ENCODE measurements at regions not wholly inside any gene's neighbourhood (a gene's known extent, or its start where the extent isn't known, plus 50 kb on each side); places are given as distances from the start of the nearest gene placed in this dataset.

DNA sequence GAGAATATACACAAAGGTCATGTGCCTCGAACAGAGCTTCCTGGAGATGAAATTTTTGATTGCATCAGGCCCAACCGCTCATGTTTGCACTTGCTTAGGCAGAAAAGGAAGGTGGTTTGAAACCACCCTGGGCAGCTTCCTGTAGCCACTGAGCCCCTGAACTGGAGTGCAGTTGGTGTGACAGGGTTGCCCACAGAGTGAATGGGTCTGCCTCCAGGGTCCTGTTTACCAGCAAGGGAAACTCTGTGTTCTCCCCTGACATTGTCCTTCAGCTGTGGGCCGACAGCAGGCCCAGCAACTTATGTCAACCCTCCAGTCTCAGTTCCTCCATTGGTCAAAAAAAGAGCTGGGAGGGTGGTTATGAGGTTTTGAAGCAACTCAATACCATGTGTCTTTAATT is 289.6 kb downstream of the KIF4B start:
- DNase-seq, result no peak

GRCh38 chr5:155307229-155307628 is 293.7 kb downstream of the KIF4B start:
- no peak for DNase-seq

GRCh38 chr5:155308289-155308688 is 294.7 kb downstream of the KIF4B start:
- DNase-seq, result no peak

GRCh38 chr5:155309021-155309746 is 295.6 kb downstream of the KIF4B start:
- DNase-seq, result no peak

- DNase-seq, result no peak
Measured at GRCh38 chr5:155311721-155312120, 298.2 kb downstream of the KIF4B start.

DNA sequence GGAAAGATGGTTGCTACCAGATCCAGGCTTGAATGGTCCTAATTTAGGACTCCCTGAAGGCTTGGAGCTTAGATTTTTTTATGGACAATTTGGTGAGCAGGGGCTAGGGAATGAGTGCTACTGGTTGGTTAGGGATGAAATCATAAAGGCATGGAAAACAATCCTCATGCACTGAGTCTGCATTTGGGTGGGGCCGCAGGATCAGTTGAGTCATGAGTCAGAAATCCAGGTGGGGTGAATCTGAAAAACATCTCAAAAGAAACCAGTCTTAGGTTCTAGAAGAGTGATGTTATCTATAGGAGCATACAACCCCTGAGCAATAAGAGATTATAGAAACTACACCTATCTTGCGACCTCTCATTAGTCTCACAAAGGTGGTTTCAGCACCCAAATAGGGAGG is 300.0 kb downstream of the KIF4B start:
- no peak for DNase-seq

DNA sequence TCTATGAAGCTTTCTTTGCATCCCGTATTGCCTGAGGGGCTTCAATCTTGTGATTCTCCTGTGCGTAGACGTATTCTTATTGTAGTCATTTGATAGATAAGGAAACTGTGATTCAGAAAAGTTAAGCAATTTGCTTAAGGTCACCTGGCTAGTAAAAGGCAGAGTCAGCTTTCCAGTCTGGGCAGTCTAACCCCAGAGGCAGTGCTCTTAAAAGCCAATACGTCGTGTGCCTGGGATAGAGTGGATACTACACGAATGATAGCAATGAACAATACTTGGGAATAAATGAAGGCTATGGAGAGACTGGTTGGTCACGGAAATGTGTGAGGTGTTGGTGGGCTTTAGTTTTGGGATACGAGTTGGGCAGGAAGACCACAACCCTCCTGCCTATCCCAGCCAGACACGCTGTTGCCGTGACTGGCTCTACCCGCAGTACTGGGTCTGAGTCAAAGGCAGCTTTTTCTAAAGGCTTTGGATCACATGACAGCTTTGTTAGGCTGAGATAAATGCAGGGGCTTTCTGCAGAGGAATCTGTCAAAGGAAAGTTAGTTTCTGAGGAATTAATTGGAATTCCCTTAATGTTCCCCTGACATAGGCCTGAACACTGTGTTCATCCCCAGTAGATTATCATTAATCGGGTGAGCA is 302.6 kb downstream of the KIF4B start:
- no peak for DNase-seq

- no peak for DNase-seq
Measured at GRCh38 chr5:155332618-155333017, 319.1 kb downstream of the KIF4B start.

- DNase-seq, result no peak
Measured at GRCh38 chr5:155342956-155343355, 329.4 kb downstream of the KIF4B start.

DNA sequence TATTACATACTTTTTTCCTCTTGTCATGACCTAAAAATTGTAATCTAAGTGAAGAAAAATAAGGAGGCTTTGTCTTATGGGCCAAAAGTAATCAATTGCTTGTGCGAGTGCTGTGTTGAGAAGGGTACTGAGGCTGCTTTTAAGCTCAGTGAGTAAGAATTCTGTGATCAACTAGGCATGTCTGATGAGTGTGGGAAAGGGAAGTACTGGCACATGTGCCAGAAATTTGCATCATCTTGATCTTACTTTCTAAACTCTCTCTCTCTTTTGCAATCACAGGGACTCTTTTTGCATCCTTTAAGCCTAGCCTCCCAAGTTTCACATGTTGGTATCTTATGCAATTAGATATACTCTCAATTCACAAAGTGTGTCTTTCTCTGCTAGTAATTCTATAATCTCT is 329.9 kb downstream of the KIF4B start:
- DNase-seq, result no peak

- DNase-seq, result no peak
Measured at GRCh38 chr5:155353231-155353630, 339.7 kb downstream of the KIF4B start.

DNA sequence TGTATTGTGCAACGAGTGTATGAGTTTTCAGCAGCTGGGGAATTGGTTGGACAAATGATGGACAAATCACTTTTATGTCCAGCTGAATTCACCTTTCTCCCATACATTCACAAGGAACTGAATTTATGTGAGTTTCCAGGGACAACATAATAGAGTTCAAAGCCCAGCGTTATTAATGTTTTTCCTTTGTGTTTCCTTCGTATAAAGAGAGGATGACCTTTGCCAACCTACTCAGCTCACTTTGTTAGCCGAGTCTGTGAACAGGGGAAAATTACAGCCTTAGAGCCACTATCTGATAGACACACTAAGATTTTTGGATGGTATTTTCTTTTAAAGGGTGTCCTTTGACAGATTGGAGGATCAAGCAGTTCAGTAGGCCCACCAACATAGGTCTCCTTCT is 352.5 kb downstream of the KIF4B start:
- DNase-seq, result no peak

GRCh38 chr5:155367841-155368240 is 354.3 kb downstream of the KIF4B start:
- DNase-seq, result no peak

GRCh38 chr5:155368490-155368889 is 354.9 kb downstream of the KIF4B start:
- no peak for DNase-seq

DNA sequence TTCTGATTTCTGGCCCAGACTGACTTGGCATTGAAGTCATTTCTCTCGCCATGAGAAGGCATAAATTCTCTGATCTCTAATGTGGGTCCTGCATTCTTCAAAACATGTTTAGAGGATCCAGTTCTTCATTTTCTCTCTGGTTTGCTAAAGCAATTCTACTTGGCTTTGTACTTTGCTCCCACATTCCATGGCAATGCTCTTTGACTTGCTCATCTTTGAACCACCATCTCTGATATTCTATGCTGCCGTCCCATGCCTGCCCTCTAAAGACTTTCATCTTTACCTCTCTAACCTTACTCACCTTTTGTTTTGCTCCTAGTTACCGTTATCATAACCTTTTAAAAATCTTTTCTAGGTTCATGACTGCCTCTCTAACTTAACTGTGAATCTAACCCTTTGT is 366.9 kb downstream of the KIF4B start:
- DNase-seq, result no peak

DNA sequence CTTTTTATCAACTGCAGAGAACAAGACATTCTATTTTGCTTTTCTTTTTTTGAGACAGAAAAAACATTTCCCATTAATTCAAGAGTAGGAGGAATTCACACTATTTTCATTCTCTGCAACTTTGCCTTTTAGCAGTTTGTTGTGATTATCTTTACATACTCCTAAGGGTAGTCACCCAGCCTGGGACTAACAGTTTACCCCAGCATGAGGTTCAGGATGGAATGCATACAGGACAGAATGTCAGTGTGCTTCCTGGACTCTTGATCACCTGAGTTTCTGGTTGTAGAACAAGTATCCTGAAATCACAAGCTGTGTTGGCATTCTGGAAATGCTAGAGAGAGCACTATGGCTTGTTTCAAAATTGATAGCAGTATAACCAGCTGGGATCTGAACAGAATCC is 368.1 kb downstream of the KIF4B start:
- no peak for DNase-seq

GRCh38 chr5:155389498-155389897 is 375.9 kb downstream of the KIF4B start:
- no peak for DNase-seq

GRCh38 chr5:155394727-155395126 is 381.2 kb downstream of the KIF4B start:
- no peak for DNase-seq

DNA sequence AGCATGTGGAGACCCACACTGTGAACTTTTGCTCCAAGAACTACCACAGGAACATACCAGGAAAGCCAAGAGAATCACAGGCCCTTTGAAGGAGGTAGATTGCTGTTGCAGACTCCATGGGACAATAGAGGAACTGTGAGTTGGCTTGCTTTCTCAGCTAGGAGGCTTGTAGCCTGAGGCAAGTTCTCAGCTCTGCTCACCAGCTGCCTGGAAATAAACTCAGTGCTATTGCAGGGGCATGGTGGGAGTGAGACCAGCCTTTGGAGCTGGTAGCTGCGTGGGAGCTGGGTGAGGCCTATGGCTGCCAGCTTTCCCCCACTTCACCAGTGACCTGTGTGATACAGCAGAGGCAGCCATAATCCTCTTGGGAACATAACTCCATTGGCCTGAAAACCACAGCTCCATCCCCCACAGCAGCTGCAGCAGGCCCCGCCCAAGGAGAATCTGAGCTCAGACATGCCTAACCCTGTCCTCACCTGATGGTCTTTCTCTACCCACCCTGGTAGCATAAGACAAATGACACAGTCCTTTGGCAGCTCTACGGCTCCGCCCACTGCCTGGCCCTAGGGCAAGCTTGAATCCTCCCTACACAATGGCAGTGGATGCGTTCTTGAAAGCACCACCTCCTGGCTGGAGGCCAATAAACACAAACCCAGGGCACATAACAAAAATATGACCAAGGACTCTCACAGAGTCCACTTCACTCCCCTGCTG is 389.5 kb downstream of the KIF4B start:
- DNase-seq, result no peak

- DNase-seq, result no peak
Measured at GRCh38 chr5:155406815-155407214, 393.3 kb downstream of the KIF4B start.

DNA sequence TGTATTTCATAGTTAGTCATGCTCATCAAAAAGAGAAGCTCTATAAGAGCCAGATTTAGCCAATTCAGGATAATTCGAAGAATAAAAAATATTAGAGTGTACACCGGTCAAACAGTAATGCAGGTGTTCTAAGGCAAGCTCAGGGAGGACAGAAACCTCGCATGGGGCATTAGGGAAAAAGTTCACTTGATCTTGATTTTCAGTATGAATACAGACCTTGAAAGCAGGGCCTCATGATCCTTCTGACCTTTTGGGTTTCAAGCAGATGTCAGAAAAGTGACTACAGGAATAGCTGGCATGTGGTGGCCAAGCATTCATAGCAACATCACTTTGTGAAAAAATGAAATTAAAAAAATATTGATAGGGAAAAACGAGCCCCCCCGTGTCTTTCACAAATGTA is 394.9 kb downstream of the KIF4B start:
- no peak for DNase-seq

DNA sequence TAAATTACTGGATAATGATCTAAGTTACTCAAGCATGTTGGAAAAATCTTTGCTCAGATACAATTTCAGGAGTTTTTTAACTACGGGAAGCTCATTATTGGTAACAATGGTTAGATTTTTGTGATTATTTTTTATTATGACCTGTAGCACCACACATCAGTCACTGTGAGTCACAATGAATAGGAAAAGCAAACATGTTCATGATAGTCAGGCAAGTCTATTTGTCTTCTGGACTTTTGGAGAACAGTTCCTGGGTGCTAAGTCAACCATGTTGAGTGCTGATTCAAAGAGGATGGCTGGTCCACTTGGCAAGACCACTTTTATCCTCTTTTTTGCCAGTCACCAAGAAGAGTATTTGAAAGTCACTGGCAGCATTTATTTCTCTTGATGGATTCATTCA is 403.2 kb downstream of the KIF4B start:
- no peak for DNase-seq

GRCh38 chr5:155418960-155419579 is 405.5 kb downstream of the KIF4B start:
- DNase-seq, result no peak

DNA sequence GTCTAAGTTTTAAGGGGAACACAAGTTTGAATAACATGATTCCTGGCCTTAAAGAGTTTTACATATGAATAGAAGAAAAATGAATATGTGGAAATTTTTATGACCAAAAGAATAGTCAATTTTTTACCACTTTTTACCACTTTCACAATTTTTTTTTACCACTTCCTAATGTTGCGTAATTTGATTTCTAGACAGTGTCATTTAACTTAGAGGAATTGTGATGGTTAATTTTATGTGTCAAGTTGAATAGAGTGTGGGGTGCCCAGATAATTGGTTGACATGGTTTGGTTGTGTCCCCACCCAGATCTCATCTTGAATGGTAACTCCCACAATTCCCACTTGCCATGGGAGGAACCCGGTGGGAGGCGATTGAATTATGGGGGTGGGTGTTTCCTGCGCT is 416.6 kb downstream of the KIF4B start:
- no peak for DNase-seq
